A673 (cell line): ENCODE measurements at regions not wholly inside any gene's neighbourhood (a gene's known extent, or its start where the extent isn't known, plus 50 kb on each side); places are given as distances from the start of the nearest gene placed in this dataset.

Experiments used
- BruUV-seq: library from RNA; stranded (reverse); fragments of 400-500 nt; replicated peaks from 2 replicates; lab custom pipeline; 2021; lab: Mats Ljungman, UMichigan
- CTCF ChIA-PET: fragments of 300-600 bp; sonication (Branson Sonifier 250); formaldehyde crosslinking; loops from one replicate; lab custom pipeline; 2022; ENCODE audit warnings: antibody characterized with exemption; lab: Charles Lee
- POLR2A ChIA-PET: fragments of 300-600 bp; sonication (Branson Sonifier 250); formaldehyde crosslinking; loops from one replicate; lab custom pipeline; 2022; ENCODE audit warnings: antibody characterized with exemption; ENCODE audit not compliant: low non-redundant PET; lab: Charles Lee
- DNase-seq: peaks from one replicate; pipeline ENCODE4 v3.0.0-alpha.2; 2015; ENCODE audit warnings: low spot score
- H3K27ac ChIP-seq: fragments of 200-600 bp; sonication (generic); 2 replicates; pipeline ENCODE4 v1.5.1; 2016; ENCODE audit warnings: mixed run types, low read depth, mild to moderate bottlenecking, mixed read lengths, antibody characterized with exemption, low read length; ENCODE audit not compliant: poor library complexity, severe bottlenecking
- H3K27me3 ChIP-seq: fragments of 200-600 bp; sonication (generic); replicated peaks from 2 replicates; pipeline ENCODE4 v1.6.1; 2017; ENCODE audit warnings: mixed run types, low read depth, mild to moderate bottlenecking, mixed read lengths, antibody characterized with exemption, low read length; ENCODE audit not compliant: insufficient read depth, poor library complexity
- H3K36me3 ChIP-seq: fragments of 200-600 bp; sonication (generic); 2 replicates; pipeline ENCODE4 v1.6.1; 2016; ENCODE audit warnings: mixed run types, mild to moderate bottlenecking, mixed read lengths, antibody characterized with exemption, low read length; ENCODE audit not compliant: insufficient read depth, poor library complexity, severe bottlenecking
- H3K4me1 ChIP-seq: fragments of 200-600 bp; sonication (generic); 2 replicates; pipeline ENCODE4 v1.6.1; 2017; ENCODE audit warnings: mixed run types, mild to moderate bottlenecking, mixed read lengths, antibody characterized with exemption, low read length; ENCODE audit not compliant: insufficient read depth, poor library complexity, severe bottlenecking
- H3K4me3 ChIP-seq: fragments of 200-600 bp; sonication (generic); 2 replicates; pipeline ENCODE4 v1.5.1; 2016; ENCODE audit warnings: low read depth, mixed run types, mild to moderate bottlenecking, mixed read lengths, low read length; ENCODE audit not compliant: poor library complexity, severe bottlenecking
- H3K9me3 ChIP-seq: fragments of 200-600 bp; sonication (generic); 2 replicates; pipeline ENCODE4 v1.6.1; 2016; ENCODE audit warnings: mixed run types, low read depth, mild to moderate bottlenecking, mixed read lengths, antibody characterized with exemption, low read length; ENCODE audit not compliant: poor library complexity, severe bottlenecking
- CTCF ChIP-seq: fragments of 300-800, 200-600 bp; sonication (generic); conservative IDR thresholded peaks from 2 replicates; pipeline ENCODE4 v1.5.1; 2017; ENCODE audit warnings: low read depth, mild to moderate bottlenecking, antibody characterized with exemption, low read length, moderate library complexity, mixed read lengths
- EZH2 ChIP-seq: fragments of 200-600 bp; sonication (generic); IDR thresholded peaks from 2 replicates; pipeline ENCODE4 v1.6.1; 2017; ENCODE audit warnings: borderline replicate concordance, low read depth, mild to moderate bottlenecking, mixed read lengths, antibody characterized with exemption, low read length; ENCODE audit not compliant: poor library complexity, severe bottlenecking
- intact Hi-C: fragments of 100-400 bp; cut with micrococcal nuclease; formaldehyde crosslinking; loops from one replicate; pipeline ENCODE4 v1.10.0; 2022; ENCODE audit not compliant: unreplicated experiment

GRCh38 chr16:5512014-5512413 is 414.4 kb upstream of the EEF2KMT start:
- no peaks in the 10 kb centered on the region for H3K36me3 ChIP-seq
- no peak for DNase-seq
- TF ChIP-seq CTCF = no peak
- no peak for TF ChIP-seq EZH2
- ChIA-PET CTCF (no interaction called here), POLR2A (no interaction called here)
- H3K9me3 ChIP-seq = no peaks in the 10 kb centered on the region
- no peak overlapping the region for H3K27ac ChIP-seq
- no peak overlapping the region for H3K4me3 ChIP-seq
- no peaks in the 10 kb centered on the region for H3K4me1 ChIP-seq
- no peaks in the 10 kb centered on the region for H3K27me3 ChIP-seq
- intact Hi-C loops = no loop called here
- BruUV-seq = no TSS peak

- Histone ChIP-seq H3K9me3 (no peaks in the 10 kb centered on the region), H3K27ac (no peak overlapping the region), H3K36me3 (no peaks in the 10 kb centered on the region), H3K27me3 (no peaks in the 10 kb centered on the region), H3K4me3 (no peak overlapping the region), H3K4me1 (no peaks in the 10 kb centered on the region)
- TF ChIP-seq CTCF = no peak
- ChIA-PET CTCF (no interaction called here), POLR2A (no interaction called here)
- DNase-seq = no peak
- BruUV-seq = no TSS peak
- intact Hi-C loops = no loop called here
Observed at GRCh38 chr16:5510819-5511370, 413.3 kb upstream of the EEF2KMT start.

- intact Hi-C loops = no loop called here
- ChIA-PET POLR2A (no interaction called here), CTCF (interaction anchor here (0.6 kb wide), 1 partner anchor 94 kb away, joined by 5 read pairs; no protein-coding TSS in a partner anchor)
- no TSS peak for BruUV-seq
- Histone ChIP-seq H3K4me1 (peaks cover 4% of the 10 kb centered on the region), H3K27ac (no peak overlapping the region), H3K27me3 (no peaks in the 10 kb centered on the region), H3K9me3 (no peaks in the 10 kb centered on the region), H3K36me3 (no peaks in the 10 kb centered on the region), H3K4me3 (no peak overlapping the region)
- TF ChIP-seq CTCF (no peak), EZH2 (no peak)
- no peak for DNase-seq
Observed at GRCh38 chr16:5509794-5510193, 412.2 kb upstream of the EEF2KMT start.
